GM18951 (cell line): ENCODE measurements at regions not wholly inside any gene's neighbourhood (a gene's known extent, or its start where the extent isn't known, plus 50 kb on each side); places are given as distances from the start of the nearest gene placed in this dataset.

ENCODE experiments used
- POLR2A ChIP-seq: IDR thresholded peaks from 4 replicates; pipeline ENCODE4 v1.6.1; 2011; ENCODE audit warnings: mild to moderate bottlenecking; ENCODE audit not compliant: insufficient read length, insufficient read depth; ENCODE audit errors: extremely low read depth
- in situ Hi-C: fragments of 300-500 bp; cut with MboI; formaldehyde crosslinking; loops from one replicate; pipeline ENCODE4 v1.12.0; 2022; ENCODE audit warnings: low sequenced_read_pairs, mixed read lengths, inconsistent platforms; ENCODE audit not compliant: unreplicated experiment

DNA sequence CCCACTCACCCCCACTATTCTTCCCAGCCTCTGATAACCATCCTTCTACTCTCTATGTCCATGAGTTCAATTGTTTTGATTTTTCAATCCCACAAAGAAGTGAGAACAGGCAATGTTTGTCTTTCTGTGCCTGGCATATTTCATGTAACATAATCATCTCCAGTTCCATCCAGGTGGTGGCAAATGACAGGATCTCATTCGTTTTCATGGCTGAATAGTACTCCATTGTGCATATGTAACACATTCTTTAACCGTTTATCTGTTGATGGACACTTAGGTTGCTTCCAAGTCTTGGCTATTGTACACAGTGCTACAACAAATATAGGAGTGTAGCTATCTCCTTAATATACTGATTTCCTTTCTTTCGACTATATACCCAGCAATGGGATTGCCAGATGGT is 169.3 kb upstream of the NFIA start:
- TF ChIP-seq POLR2A: no peak
- in situ Hi-C loops: no loop called here

GRCh38 chr1:60911966-60912697 is 170.2 kb upstream of the NFIA start:
- in situ Hi-C loops: no loop called here
- TF ChIP-seq POLR2A: no peak

- TF ChIP-seq POLR2A: no peak
- in situ Hi-C loops: no loop called here
These were observed 174.2 kb upstream of the NFIA start for GRCh38 chr1:60908159-60908558.

- in situ Hi-C loops: no loop called here
- no peak for TF ChIP-seq POLR2A
These were observed 175.8 kb upstream of the NFIA start for GRCh38 chr1:60906526-60906925.

DNA sequence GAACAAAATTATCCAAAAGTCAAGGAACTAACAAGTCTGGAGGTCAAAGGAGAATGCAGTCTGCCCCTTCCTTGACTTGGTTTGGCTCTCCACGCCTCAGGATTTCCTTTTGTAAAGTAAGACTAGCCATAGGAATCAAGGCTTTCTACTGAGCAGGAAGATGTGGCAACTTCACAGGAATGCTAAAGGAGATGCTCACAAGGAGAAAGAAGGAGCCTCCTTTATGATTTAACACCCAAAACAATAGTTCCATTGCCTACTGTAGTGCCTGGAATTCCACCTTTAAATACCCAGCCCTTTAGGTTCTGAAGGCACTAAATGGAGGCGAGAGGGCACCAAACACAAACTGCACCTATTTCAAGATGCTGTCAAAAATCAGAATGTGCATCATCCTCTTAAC is 176.3 kb upstream of the NFIA start:
- in situ Hi-C loops: no loop called here
- TF ChIP-seq POLR2A: no peak

GRCh38 chr1:60904099-60904851 is 178.1 kb upstream of the NFIA start:
- TF ChIP-seq POLR2A: no peak
- in situ Hi-C loops: no loop called here

DNA sequence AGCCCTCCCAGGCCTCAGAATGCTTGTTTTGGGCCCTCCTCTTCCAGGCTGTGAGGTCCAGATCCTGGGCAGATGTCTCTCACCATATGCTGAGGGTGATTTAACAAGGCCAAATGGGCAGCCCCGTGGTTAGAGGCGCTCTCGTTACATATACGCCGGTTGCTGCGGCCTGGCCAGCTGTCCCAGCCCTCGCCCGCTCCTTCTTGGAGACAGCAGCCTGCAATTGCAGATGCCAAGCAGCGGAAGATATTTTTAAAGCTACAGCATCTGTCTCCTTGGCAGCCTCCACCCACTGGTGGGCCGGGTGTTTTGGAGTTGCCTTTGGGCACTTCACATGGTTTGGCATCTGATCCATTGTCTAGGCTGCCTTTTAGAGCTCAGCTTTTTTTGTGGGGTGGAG is 178.8 kb upstream of the NFIA start:
- in situ Hi-C loops: no loop called here

DNA sequence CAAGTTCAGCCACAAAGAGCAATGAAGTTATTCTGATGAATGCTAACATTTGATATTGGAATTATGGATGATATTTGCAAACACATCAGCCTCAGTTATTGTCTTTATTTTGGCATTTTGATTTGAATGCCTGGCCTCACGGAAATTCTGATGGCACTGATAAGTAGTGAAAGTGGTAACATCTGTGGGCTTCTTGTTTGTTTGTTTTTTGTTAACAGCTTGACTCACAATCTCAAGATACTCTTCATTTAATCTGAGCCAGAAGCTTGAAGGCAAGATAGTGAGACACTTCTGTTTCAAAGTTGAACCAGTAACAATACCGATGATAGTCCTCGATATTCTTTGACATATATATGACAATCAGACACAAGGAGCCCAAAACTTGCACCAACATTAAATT is 182.9 kb upstream of the NFIA start:
- in situ Hi-C loops: no loop called here
- no peak for TF ChIP-seq POLR2A

More for the DNA sequence above, 178.8 kb upstream of the NFIA start:
- no peak for TF ChIP-seq POLR2A

GRCh38 chr1:60898987-60899386 is 183.4 kb upstream of the NFIA start:
- no peak for TF ChIP-seq POLR2A
- in situ Hi-C loops: no loop called here

DNA sequence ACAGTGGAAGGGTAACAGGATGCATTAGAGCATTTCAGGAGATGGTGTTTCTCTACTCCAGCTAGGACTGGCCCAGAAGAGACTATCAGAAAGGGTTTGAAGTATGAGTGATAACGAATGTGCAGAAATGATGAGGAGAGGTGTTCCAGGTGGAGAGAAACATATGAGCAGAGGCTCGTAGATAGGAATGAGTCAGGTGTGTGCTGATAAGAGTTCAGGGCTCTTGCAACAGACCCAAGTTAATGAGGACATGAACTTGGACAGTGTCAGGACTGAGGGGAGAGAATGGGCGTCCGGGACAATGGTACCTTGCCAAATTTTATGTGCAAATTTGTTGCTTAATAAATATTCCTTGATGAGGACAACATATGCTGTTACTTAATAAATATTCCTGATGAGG is 183.9 kb upstream of the NFIA start:
- no peak for TF ChIP-seq POLR2A
- in situ Hi-C loops: no loop called here

DNA sequence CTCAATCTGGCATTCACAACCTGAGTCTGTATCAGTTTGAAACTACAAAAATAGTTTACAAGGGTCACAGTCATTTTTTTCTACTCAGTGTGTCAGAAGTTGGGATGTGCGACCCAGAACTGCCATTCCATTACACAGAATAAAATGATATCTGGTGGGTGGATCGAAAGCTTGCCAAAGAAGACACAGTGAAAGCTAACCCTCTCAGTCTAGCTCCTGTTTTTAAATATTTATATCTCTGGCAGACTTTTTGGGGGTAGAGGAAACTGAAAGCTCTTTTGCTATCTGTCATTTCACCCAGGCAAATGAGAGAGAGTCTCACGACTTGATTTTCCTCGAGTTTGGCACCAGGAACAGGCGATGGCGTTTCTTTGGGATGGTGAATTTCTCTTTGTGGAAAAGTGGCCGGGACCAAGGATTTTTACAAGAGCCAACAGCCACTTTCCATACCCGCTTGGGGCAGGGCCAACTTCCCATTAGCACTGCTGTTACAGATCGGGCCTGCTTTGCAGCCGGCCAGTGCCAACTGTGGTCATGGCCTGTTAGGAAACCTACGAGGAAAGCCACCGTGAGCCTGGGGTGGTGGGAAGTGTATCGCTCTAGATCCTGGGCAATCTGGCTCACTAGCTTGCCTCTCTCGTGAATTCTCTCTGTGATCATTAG is 185.5 kb upstream of the NFIA start:
- no peak for TF ChIP-seq POLR2A
- in situ Hi-C loops: no loop called here

DNA sequence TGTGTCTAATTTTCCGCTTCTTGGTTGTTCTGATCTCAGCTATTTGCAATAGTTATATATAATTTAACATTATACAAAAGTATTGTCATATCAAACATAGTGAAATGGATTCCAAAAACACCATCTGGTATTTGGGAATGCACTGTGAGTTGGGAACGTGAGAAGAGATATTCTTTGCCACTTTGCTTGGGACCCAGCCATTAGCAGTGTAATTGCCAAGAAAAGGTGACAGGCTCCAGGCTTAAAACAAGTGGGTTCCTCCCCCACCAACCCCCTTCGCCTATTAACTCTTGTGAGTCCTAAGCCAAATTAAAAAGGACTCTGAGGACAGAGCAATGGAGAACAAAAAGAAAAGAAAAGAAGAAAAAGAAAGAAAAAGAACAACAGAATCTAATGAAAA is 186.7 kb upstream of the NFIA start:
- no peak for TF ChIP-seq POLR2A
- in situ Hi-C loops: no loop called here

DNA sequence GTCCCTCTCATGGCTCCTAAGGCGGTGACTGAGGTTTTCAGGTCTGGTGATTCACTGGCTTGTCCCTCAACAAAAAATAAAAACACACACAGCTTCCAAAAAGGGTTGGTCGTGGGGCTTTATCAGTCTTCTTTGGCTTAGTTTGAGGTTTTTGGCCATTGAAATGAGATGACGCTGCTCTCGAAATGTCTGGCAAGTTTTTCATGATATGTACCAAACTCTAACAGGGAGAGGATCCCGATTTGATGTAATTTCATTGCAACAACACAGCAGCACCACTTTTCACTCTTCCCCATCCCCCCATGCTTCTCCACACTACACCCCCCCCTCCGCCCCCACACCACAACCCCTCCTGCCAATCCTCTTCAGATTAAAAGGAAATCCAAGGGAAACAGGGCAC is 187.1 kb upstream of the NFIA start:
- TF ChIP-seq POLR2A: no peak
- in situ Hi-C loops: no loop called here

- in situ Hi-C loops: no loop called here
- TF ChIP-seq POLR2A: no peak
These were observed 187.6 kb upstream of the NFIA start for GRCh38 chr1:60894741-60895140.
